ENCODE measurements at regions not wholly inside any gene's neighbourhood (a gene's known extent, or its start where the extent isn't known, plus 50 kb on each side); places are given as distances from the start of the nearest gene placed in this dataset.
A peak's percentile ranks its signal among the peaks of the same experiment; 100 is the strongest.
"Not testable (repeated sequence)": the region's sequence is repeated elsewhere in the genome, so short reads cannot be mapped to it uniquely, and the experiment has no call there.

DNA sequence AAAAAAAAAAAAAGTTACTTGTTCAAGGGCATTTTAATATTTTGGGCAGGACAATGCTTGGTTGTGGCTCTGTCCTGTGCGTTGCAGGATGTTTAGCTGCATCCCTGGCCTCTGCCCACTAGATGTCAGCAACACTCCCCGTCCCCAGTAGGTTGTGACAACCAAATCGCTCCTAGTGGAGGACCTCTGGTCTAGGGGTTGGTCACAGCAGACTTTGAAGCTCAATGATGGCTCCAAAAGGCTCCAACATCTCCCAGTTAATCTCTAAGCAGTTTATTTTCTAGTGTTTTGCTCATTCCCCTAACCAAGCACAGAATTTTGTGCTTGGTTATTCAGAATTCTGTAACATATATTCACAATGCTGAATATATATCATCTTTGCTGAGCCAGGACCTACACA, 67.0 kb downstream of the CHRNA1 start:
- FAIRE-seq: peak; percentile 33

GRCh38 chr2:174694920-174695319, 69.4 kb downstream of the CHRNA1 start:
- FAIRE-seq: no peak

- FAIRE-seq: no peak
These were observed 69.9 kb downstream of the CHRNA1 start for GRCh38 chr2:174694196-174694878.

DNA sequence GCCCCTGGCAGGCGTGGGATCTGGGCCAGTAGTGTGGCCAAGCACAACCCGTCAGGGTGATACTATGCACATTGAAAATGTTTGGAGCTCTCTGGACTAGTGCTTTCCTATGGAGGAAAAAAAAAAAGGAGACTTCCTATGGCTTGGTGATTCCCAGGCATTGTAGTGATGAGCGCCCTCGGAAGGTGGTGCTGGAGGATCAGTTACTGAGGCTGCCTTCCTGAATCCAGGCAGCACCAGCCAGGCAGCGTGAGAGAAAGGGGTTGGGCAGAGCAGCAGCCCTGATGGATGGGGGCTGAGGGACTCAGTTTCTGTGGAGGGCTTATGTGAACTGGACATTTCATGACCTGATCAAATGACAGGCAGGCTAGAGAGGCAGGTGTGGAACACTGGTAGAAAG, 70.9 kb downstream of the CHRNA1 start:
- no peak for FAIRE-seq

DNA sequence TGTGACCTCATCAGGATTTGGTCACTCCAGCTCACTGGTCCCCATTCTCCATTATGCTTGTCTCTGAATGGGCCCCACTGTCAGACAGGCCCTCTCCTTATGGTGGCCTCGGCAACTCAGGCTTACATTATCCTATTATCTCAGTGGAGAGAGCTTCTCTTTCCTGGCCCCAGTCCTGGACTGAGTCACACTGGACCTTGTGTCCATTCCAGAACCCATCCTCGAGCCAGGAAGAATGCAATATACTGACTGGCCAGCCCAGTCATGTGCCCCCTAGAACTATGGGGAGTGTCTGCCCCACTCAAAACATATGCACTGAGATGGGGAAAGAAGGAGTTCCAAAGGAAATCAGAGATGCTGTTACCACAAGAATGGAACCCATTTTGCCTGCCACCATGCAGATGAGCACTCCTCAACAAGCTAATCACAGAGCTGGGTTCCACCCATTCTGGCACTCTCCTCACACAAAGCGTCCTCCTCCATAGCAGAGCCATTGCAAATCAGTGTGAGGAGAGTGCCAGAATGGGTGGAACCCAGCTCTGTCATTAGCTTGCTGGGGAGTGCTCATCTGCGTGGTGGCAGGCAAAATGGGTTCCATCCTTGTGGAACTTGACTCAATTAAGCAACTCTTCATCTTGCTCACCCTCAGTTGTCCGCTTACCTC, 71.9 kb downstream of the CHRNA1 start:
- no peak for FAIRE-seq

DNA sequence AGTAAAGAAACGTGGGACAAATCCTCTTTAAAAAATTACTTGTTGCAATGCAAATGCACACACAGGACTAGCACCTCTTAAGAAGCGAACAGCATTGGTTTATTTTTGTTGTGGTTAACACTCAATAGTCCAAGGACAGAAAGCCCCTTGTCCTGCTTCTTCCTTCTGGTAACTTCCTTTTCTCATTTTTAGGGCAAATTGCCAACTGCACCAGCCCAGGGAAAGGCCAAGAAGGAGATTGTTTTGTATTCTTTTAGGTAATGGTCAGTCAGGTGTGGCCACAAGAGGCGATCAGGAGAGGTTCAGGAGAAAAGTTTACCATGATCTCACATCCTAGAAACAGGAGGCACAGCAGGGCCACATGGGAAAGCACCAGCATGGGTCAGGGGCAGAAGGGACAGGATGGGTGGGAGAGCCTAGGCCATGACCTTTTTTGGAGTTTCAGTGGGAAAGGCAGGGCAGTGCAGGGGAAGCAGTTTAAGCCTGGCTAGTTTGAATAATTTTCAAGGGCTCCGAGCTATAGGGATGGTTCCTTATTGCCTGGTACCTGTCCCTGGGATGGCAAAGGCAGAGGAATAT, 73.0 kb downstream of the CHRNA1 start:
- no peak for FAIRE-seq

- no peak for FAIRE-seq
These were observed 74.2 kb downstream of the CHRNA1 start for GRCh38 chr2:174690026-174690425.

DNA sequence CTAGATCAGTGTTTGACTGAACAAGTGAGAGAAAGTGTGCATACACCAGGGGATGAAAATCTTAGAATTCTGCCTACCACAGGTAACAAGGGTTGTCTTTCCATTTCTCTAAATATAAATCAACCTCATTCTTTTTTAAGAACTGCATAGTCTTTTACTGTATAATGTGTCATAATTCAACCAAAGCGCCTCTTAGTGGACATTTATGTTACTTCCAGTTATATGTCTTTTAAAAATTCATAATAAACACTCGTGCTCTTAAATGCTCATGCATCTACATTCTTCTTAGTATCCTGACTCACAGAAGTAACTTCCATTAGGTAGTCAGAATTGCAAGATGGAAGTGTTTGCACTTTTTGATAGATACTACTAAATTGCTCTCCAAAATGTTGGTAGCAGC, 76.2 kb downstream of the CHRNA1 start:
- no peak for FAIRE-seq

DNA sequence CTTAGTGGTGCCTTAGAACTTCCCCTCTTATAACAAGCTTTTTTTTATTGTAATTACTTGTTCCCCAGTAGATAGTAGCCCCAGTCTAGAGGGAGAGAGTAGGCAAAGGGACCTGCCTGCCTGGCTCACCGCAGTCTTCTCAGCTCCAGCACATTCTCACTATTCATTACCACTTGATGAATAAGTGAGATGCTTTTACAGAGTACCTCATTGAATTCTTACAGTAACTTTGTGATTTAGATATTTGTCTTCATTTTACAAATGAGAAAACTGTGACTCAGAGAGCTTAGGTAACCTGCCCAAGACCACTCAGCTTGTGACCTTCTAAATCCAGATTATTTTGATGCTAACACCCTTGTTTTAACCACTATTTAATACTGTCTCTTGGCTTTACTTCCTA, 77.8 kb downstream of the CHRNA1 start:
- FAIRE-seq: no peak

- FAIRE-seq: no peak
These were observed 80.9 kb downstream of the CHRNA1 start for GRCh38 chr2:174683392-174683759.

GRCh38 chr2:174682578-174683391, 81.5 kb downstream of the CHRNA1 start:
- FAIRE-seq: no peak

DNA sequence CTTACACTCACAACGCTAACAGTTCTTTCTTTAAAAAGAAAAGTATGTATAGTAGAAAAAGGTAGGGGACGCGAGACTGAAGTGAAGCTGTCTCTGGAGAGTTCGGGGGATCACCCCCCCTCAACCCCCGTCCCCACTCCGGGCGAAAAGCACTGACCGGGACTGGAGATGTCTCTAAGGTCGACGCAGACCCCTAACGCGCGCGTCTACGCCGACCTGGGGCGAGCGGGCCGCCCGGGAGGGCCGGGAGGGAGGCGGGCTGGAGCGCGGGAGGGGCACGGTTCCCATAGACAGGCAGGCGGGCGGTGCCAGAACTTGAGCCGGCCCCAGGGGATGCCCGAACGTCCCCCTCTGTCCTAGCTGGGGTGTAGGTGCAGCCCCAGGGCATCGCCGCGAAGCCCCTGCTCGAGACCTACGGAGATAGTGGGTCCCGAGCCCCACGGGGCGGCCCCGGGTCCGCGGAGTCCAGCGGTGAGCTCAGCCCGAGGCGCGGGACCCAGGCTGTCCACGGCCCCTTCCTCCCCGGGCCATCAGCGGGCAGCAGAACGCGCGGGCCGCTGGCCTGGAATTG, 82.2 kb downstream of the CHRNA1 start:
- FAIRE-seq: no peak

GRCh38 chr2:174681099-174682006, 82.9 kb downstream of the CHRNA1 start:
- FAIRE-seq: no peak

GRCh38 chr2:174680221-174680620, 82.6 kb upstream of the WIPF1 start:
- FAIRE-seq: no peak

GRCh38 chr2:174678395-174678794, 80.8 kb upstream of the WIPF1 start:
- no peak for FAIRE-seq

DNA sequence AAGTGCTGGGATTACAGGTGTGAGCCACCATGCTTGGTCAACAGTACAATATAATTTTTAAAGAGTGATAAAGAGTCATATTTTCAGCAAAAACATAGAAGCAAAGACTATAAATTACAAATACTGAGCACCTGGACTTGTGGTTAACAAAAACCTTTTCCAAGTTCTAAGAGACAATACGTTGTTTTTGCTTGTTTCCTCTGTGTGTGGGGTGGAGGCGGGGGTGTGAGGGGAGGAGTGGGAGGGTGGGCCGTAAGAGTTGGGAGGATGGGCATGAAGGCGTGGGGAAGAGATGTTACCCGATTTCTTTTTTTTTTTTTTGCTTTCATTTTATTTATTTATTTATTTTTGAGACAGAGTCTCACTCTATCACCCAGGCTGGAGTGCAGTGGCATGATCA, 78.0 kb upstream of the WIPF1 start:
- no peak for FAIRE-seq

- no peak for FAIRE-seq
These were observed 76.3 kb upstream of the WIPF1 start for GRCh38 chr2:174673876-174674275.

DNA sequence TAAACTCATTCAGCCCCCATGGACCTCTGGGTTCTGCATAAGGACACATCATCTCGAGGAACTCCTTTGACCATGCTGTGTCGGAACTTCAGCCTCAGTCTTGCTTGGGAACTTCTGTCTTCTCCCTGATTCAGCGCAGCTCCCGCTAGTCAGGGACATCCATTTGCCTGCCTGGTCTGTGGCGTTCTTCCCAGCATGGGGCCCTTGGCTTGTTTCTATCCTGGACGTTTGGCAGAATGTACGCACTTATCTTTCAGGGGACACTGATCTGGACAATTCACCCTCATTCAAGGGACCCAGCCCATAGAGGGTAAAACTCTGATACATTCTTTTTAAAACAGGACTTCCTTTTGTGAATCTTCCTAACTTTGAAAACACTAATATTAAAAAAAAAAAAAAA, 75.8 kb upstream of the WIPF1 start:
- FAIRE-seq: no peak

- FAIRE-seq: not testable (repeated sequence)
These were observed 73.9 kb upstream of the WIPF1 start for GRCh38 chr2:174671532-174671931.

DNA sequence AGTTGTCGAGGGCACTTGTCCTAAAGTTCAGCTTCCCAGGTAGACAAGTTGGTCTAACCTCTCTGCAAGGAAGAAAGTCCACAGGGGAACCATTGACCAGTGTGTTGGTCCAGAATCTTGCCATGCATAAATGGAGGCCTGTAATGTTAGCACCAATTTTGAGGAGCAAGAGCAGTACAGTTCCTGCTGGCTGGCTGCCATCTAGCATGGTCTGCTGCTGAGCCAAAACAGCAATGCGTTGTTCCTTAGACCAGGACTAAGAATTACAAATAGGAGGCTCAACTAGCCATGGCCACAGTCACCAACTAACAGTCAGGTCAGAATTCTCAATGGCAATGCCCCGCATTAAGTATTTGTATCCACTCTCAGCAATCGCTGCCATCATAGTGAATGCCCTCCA, 72.8 kb upstream of the WIPF1 start:
- FAIRE-seq: no peak

- no peak for FAIRE-seq
These were observed 71.7 kb upstream of the WIPF1 start for GRCh38 chr2:174669336-174669735.

DNA sequence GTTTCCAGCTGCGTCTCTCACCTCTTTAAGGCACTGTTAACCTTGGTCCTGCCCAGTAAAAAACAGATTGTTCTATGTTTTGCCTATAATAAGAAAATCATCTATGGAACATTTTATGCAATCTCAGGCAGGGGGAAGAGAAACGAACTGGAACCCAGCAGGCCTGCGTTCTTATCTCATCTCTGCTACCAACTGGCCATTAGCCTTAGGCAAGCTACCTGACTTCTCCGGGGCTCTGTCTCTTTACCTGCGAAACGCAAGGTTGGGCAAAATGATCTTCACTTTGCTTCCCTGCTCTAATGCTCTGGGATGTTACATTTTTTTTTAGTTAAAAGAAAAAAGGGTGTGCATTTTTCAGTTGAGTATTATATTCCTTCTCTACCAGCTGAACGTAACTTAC, 70.5 kb upstream of the WIPF1 start:
- FAIRE-seq: no peak
